ENCODE measurements at regions not wholly inside any gene's neighbourhood (a gene's known extent, or its start where the extent isn't known, plus 50 kb on each side); places are given as distances from the start of the nearest gene placed in this dataset.
"Not testable (repeated sequence)": the region's sequence is repeated elsewhere in the genome, so short reads cannot be mapped to it uniquely, and the experiment has no call there.

- DNase-seq (ENCODE audit: low read depth in 2 of 2), result no peak
Observed at GRCh38 chr5:135094339-135095051, 60.5 kb upstream of the PITX1 start.

GRCh38 chr5:135093483-135093882 is 59.5 kb upstream of the PITX1 start:
- not testable (repeated sequence) for DNase-seq (ENCODE audit: low read depth in 2 of 2)

GRCh38 chr5:135092476-135092875 is 58.4 kb upstream of the PITX1 start:
- no peak for DNase-seq (ENCODE audit: low read depth in 2 of 2)

GRCh38 chr5:135091286-135091685 is 57.3 kb upstream of the PITX1 start:
- DNase-seq (ENCODE audit: low read depth in 2 of 2), result no peak

- DNase-seq (ENCODE audit: low read depth in 2 of 2), result no peak
Observed at GRCh38 chr5:135089912-135090311, 55.9 kb upstream of the PITX1 start.

- DNase-seq (ENCODE audit: low read depth in 2 of 2), result no peak
Observed at GRCh38 chr5:135088911-135089310, 54.9 kb upstream of the PITX1 start.

- no peak for DNase-seq (ENCODE audit: low read depth in 2 of 2)
Observed at GRCh38 chr5:135087950-135088349, 53.9 kb upstream of the PITX1 start.

GRCh38 chr5:135085936-135086725 is 52.1 kb upstream of the PITX1 start:
- no peak for DNase-seq (ENCODE audit: low read depth in 2 of 2)

GRCh38 chr5:135085133-135085935 is 51.3 kb upstream of the PITX1 start:
- DNase-seq (ENCODE audit: low read depth in 2 of 2), result no peak
